ENCODE measurements at regions not wholly inside any gene's neighbourhood (a gene's known extent, or its start where the extent isn't known, plus 50 kb on each side); places are given as distances from the start of the nearest gene placed in this dataset.

DNA sequence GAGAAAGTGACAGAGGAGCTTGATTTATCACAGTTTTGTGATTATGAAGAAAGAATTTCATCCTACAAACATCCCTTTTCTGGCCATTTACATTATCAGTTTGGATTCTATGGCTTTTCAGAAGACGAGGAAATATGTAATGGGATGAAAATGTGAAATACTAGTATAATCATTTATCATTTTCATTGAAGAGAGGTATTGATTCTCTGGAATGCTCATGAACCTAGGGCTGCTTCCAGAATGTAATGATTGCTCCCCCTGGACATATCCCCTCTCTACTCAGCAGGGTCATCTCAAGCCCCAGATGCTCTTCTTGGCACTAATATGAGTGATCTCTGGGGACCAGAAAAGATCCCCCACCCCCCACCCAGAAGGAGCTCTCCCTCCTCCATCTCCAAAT, 106.7 kb upstream of the ZNF618 start:
- TF ChIP-seq EP300 (IDR thresholded peaks at IDR 0.05; ENCODE audit: borderline replicate concordance in 1 of 2, low read depth in 2 of 2, low read length in 2 of 2) (no peak), POLR2A (IDR thresholded peaks at IDR 0.05; ENCODE audit: control extremely low read depth in 1 of 2, low read depth in 2 of 2, low read length in 2 of 2) (no peak), CBX5 (IDR thresholded peaks at IDR 0.05; ENCODE audit: low read depth, low read length) (no peak), EZH2 (IDR thresholded peaks at IDR 0.05; ENCODE audit: low read depth, low read length, severe bottlenecking) (no peak), TAF1 (IDR thresholded peaks at IDR 0.05; ENCODE audit: low read depth, low read length) (no peak), YY1 (IDR thresholded peaks at IDR 0.05; ENCODE audit: low read depth, low read length) (no peak), TAF7 (optimal IDR thresholded peaks at IDR 0.05; ENCODE audit: borderline replicate concordance, low read depth, low read length) (no peak), SIN3A (conservative IDR thresholded peaks at IDR 0.05 in 1 of 2, IDR thresholded peaks at IDR 0.05 in 1 of 2; ENCODE audit: low read depth in 1 of 2, low read length in 2 of 2) (no peak), JUN (IDR thresholded peaks at IDR 0.05; ENCODE audit: low read depth, low read length) (no peak), RAD21 (IDR thresholded peaks at IDR 0.05 in 1 of 2, conservative IDR thresholded peaks at IDR 0.05 in 1 of 2; ENCODE audit: low read depth in 2 of 2, low read length in 2 of 2) (no peak)
- TF ChIP-seq, protein P1, sequence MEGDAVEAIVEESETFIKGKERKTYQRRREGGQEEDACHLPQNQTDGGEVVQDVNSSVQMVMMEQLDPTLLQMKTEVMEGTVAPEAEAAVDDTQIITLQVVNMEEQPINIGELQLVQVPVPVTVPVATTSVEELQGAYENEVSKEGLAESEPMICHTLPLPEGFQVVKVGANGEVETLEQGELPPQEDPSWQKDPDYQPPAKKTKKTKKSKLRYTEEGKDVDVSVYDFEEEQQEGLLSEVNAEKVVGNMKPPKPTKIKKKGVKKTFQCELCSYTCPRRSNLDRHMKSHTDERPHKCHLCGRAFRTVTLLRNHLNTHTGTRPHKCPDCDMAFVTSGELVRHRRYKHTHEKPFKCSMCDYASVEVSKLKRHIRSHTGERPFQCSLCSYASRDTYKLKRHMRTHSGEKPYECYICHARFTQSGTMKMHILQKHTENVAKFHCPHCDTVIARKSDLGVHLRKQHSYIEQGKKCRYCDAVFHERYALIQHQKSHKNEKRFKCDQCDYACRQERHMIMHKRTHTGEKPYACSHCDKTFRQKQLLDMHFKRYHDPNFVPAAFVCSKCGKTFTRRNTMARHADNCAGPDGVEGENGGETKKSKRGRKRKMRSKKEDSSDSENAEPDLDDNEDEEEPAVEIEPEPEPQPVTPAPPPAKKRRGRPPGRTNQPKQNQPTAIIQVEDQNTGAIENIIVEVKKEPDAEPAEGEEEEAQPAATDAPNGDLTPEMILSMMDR (IDR thresholded peaks at IDR 0.05; ENCODE audit: control extremely low read depth in 1 of 3, insufficient read depth in 1 of 3, low read depth in 1 of 3, low read length in 3 of 3) = no peak
- TF ChIP-seq, protein P2, sequence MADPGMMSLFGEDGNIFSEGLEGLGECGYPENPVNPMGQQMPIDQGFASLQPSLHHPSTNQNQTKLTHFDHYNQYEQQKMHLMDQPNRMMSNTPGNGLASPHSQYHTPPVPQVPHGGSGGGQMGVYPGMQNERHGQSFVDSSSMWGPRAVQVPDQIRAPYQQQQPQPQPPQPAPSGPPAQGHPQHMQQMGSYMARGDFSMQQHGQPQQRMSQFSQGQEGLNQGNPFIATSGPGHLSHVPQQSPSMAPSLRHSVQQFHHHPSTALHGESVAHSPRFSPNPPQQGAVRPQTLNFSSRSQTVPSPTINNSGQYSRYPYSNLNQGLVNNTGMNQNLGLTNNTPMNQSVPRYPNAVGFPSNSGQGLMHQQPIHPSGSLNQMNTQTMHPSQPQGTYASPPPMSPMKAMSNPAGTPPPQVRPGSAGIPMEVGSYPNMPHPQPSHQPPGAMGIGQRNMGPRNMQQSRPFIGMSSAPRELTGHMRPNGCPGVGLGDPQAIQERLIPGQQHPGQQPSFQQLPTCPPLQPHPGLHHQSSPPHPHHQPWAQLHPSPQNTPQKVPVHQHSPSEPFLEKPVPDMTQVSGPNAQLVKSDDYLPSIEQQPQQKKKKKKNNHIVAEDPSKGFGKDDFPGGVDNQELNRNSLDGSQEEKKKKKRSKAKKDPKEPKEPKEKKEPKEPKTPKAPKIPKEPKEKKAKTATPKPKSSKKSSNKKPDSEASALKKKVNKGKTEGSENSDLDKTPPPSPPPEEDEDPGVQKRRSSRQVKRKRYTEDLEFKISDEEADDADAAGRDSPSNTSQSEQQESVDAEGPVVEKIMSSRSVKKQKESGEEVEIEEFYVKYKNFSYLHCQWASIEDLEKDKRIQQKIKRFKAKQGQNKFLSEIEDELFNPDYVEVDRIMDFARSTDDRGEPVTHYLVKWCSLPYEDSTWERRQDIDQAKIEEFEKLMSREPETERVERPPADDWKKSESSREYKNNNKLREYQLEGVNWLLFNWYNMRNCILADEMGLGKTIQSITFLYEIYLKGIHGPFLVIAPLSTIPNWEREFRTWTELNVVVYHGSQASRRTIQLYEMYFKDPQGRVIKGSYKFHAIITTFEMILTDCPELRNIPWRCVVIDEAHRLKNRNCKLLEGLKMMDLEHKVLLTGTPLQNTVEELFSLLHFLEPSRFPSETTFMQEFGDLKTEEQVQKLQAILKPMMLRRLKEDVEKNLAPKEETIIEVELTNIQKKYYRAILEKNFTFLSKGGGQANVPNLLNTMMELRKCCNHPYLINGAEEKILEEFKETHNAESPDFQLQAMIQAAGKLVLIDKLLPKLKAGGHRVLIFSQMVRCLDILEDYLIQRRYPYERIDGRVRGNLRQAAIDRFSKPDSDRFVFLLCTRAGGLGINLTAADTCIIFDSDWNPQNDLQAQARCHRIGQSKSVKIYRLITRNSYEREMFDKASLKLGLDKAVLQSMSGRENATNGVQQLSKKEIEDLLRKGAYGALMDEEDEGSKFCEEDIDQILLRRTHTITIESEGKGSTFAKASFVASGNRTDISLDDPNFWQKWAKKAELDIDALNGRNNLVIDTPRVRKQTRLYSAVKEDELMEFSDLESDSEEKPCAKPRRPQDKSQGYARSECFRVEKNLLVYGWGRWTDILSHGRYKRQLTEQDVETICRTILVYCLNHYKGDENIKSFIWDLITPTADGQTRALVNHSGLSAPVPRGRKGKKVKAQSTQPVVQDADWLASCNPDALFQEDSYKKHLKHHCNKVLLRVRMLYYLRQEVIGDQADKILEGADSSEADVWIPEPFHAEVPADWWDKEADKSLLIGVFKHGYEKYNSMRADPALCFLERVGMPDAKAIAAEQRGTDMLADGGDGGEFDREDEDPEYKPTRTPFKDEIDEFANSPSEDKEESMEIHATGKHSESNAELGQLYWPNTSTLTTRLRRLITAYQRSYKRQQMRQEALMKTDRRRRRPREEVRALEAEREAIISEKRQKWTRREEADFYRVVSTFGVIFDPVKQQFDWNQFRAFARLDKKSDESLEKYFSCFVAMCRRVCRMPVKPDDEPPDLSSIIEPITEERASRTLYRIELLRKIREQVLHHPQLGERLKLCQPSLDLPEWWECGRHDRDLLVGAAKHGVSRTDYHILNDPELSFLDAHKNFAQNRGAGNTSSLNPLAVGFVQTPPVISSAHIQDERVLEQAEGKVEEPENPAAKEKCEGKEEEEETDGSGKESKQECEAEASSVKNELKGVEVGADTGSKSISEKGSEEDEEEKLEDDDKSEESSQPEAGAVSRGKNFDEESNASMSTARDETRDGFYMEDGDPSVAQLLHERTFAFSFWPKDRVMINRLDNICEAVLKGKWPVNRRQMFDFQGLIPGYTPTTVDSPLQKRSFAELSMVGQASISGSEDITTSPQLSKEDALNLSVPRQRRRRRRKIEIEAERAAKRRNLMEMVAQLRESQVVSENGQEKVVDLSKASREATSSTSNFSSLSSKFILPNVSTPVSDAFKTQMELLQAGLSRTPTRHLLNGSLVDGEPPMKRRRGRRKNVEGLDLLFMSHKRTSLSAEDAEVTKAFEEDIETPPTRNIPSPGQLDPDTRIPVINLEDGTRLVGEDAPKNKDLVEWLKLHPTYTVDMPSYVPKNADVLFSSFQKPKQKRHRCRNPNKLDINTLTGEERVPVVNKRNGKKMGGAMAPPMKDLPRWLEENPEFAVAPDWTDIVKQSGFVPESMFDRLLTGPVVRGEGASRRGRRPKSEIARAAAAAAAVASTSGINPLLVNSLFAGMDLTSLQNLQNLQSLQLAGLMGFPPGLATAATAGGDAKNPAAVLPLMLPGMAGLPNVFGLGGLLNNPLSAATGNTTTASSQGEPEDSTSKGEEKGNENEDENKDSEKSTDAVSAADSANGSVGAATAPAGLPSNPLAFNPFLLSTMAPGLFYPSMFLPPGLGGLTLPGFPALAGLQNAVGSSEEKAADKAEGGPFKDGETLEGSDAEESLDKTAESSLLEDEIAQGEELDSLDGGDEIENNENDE (IDR thresholded peaks at IDR 0.05; ENCODE audit: insufficient replicate concordance, low read length) = no peak
- TF ChIP-seq, protein P3, sequence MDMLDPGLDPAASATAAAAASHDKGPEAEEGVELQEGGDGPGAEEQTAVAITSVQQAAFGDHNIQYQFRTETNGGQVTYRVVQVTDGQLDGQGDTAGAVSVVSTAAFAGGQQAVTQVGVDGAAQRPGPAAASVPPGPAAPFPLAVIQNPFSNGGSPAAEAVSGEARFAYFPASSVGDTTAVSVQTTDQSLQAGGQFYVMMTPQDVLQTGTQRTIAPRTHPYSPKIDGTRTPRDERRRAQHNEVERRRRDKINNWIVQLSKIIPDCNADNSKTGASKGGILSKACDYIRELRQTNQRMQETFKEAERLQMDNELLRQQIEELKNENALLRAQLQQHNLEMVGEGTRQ (IDR thresholded peaks at IDR 0.05; ENCODE audit: low read length) = no peak
